GM23338 (cell line): ENCODE measurements at regions not wholly inside any gene's neighbourhood (a gene's known extent, or its start where the extent isn't known, plus 50 kb on each side); places are given as distances from the start of the nearest gene placed in this dataset.

Experiments used
- CREB1 ChIP-seq: fragments of 250-450 bp; sonication (Bioruptor Pico); IDR thresholded peaks from 2 replicates; pipeline ENCODE4 v1.5.0; 2020; ENCODE audit warnings: low read depth, mild to moderate bottlenecking, moderate library complexity
- CTCF ChIP-seq, 2 experiments: fragments of 200-600 bp in 1 of 2; sonication (generic) in 1 of 2; conservative IDR thresholded peaks; 2 replicates each; pipeline versions ENCODE4 v1.5.1 to v1.6.1; 2016 to 2017; ENCODE audit warnings: antibody characterized with exemption in 2 of 2, low read depth in 2 of 2, mild to moderate bottlenecking in 2 of 2, moderate library complexity in 1 of 2
- EZH2 ChIP-seq: fragments of 200-600 bp; sonication (generic); IDR thresholded peaks from one replicate; pipeline ENCODE4 v1.8.0; 2017; ENCODE audit warnings: antibody characterized with exemption, mild to moderate bottlenecking, low read depth; ENCODE audit not compliant: unreplicated experiment
- EZH2phosphoT487 ChIP-seq: fragments of 200-600 bp; sonication (generic); IDR thresholded peaks from one replicate; pipeline ENCODE4 v1.8.1; 2018; ENCODE audit warnings: antibody characterized with exemption; ENCODE audit not compliant: unreplicated experiment
- JUNB ChIP-seq: IDR thresholded peaks from one replicate; pipeline ENCODE4 v1.6.1; 2016; ENCODE audit warnings: antibody characterized with exemption; ENCODE audit not compliant: unreplicated experiment
- NANOG ChIP-seq: IDR thresholded peaks from 2 replicates; pipeline ENCODE4 v1.6.1; 2016; ENCODE audit warnings: antibody characterized with exemption, borderline replicate concordance
- POLR2AphosphoS5 ChIP-seq: IDR thresholded peaks from 2 replicates; pipeline ENCODE4 v1.6.1; 2016; ENCODE audit warnings: antibody characterized with exemption, low read depth
- STAT1 ChIP-seq: IDR thresholded peaks from one replicate; pipeline ENCODE4 v1.6.1; 2016; ENCODE audit warnings: antibody characterized with exemption; ENCODE audit not compliant: unreplicated experiment
- ZNF114 ChIP-seq: fragments of 250-450 bp; sonication (Bioruptor Pico); IDR thresholded peaks from 2 replicates; pipeline ENCODE4 v1.5.0; 2020; ENCODE audit warnings: mild to moderate bottlenecking, moderate library complexity
- ZNF331 ChIP-seq: fragments of 250-450 bp; sonication (Bioruptor Pico); IDR thresholded peaks from 2 replicates; pipeline ENCODE4 v1.5.0; 2020; ENCODE audit warnings: low read depth, mild to moderate bottlenecking, moderate library complexity
- ZNF462 ChIP-seq: fragments of 250-450 bp; sonication (Bioruptor Pico); IDR thresholded peaks from 2 replicates; pipeline ENCODE4 v1.5.0; 2020; ENCODE audit warnings: mild to moderate bottlenecking, moderate library complexity
- TF ChIP-seq, protein P1 (sequence below): IDR thresholded peaks from one replicate; pipeline ENCODE4 v1.6.1; 2018; ENCODE audit warnings: antibody characterized with exemption; ENCODE audit not compliant: unreplicated experiment
- TF ChIP-seq, protein P2 (sequence below): IDR thresholded peaks from 2 replicates; pipeline ENCODE4 v1.6.1; 2016; ENCODE audit warnings: antibody characterized with exemption

DNA sequence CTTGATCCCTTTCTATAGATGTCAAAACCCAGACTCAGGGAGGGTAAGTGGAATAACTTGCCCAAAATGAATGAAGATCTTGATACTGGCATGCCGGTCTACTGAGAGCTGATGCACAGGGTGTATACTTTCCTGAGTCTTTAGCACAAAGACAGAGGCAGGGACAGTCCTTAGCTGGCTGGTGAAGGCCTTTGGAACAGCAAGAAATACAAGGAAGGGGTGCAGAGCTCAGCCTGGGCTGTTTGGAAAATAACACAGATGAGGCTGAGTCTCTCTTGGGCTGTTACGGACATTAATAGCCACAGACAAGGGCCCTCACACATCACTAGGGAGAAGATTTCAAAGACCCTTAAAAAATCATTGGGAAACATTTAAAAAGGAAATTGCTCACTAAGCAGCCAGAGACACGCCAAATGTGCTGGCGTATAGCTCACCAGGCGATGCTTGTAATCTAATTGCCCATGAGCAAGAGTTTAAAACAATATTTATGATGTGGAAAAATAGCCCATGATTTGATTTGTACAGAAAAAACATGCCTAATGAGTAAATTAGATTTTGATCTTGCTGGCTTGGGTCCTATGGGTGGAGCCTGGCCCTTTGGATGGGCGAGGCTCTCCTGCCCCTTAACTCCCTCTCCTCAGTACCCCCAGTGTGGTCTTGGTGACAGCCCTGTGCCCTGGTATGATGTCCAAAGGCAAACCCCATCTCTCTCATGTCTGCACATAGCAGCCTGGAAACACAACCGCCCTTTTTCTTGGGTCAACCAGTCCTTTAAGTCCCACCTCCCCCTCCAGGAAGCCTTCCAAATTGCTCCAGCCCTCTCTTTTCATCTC is 81.8 kb upstream of the MRPS22 start:
- TF ChIP-seq CTCF (conservative IDR thresholded peaks at IDR 0.05; ENCODE audit: low read depth in 2 of 2) (no peak), CREB1 (CRISPR knock-in tag) (no peak), POLR2AphosphoS5 (no peak), EZH2phosphoT487 (no peak), EZH2 (no peak), JUNB (no peak), ZNF331 (CRISPR knock-in tag) (no peak), ZNF114 (no peak), NANOG (no peak), STAT1 (no peak), ZNF462 (CRISPR knock-in tag) (no peak)
- TF ChIP-seq, protein P1, sequence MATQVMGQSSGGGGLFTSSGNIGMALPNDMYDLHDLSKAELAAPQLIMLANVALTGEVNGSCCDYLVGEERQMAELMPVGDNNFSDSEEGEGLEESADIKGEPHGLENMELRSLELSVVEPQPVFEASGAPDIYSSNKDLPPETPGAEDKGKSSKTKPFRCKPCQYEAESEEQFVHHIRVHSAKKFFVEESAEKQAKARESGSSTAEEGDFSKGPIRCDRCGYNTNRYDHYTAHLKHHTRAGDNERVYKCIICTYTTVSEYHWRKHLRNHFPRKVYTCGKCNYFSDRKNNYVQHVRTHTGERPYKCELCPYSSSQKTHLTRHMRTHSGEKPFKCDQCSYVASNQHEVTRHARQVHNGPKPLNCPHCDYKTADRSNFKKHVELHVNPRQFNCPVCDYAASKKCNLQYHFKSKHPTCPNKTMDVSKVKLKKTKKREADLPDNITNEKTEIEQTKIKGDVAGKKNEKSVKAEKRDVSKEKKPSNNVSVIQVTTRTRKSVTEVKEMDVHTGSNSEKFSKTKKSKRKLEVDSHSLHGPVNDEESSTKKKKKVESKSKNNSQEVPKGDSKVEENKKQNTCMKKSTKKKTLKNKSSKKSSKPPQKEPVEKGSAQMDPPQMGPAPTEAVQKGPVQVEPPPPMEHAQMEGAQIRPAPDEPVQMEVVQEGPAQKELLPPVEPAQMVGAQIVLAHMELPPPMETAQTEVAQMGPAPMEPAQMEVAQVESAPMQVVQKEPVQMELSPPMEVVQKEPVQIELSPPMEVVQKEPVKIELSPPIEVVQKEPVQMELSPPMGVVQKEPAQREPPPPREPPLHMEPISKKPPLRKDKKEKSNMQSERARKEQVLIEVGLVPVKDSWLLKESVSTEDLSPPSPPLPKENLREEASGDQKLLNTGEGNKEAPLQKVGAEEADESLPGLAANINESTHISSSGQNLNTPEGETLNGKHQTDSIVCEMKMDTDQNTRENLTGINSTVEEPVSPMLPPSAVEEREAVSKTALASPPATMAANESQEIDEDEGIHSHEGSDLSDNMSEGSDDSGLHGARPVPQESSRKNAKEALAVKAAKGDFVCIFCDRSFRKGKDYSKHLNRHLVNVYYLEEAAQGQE = no peak
- TF ChIP-seq, protein P2, sequence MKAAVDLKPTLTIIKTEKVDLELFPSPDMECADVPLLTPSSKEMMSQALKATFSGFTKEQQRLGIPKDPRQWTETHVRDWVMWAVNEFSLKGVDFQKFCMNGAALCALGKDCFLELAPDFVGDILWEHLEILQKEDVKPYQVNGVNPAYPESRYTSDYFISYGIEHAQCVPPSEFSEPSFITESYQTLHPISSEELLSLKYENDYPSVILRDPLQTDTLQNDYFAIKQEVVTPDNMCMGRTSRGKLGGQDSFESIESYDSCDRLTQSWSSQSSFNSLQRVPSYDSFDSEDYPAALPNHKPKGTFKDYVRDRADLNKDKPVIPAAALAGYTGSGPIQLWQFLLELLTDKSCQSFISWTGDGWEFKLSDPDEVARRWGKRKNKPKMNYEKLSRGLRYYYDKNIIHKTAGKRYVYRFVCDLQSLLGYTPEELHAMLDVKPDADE = no peak
